HG03060 (cell line): ENCODE measurements at regions not wholly inside any gene's neighbourhood (a gene's known extent, or its start where the extent isn't known, plus 50 kb on each side); places are given as distances from the start of the nearest gene placed in this dataset.
A peak's percentile ranks its signal among the peaks of the same experiment; 100 is the strongest.
"Not testable (repeated sequence)": the region's sequence is repeated elsewhere in the genome, so short reads cannot be mapped to it uniquely, and the experiment has no call there.

ENCODE experiments used
- ATAC-seq: cut with Tn5 transposase; IDR thresholded peaks from one replicate; pipeline ENCODE4 v1.9.1; 2021; ENCODE audit warnings: low read depth, moderate number of reproducible peaks; ENCODE audit not compliant: unreplicated experiment

DNA sequence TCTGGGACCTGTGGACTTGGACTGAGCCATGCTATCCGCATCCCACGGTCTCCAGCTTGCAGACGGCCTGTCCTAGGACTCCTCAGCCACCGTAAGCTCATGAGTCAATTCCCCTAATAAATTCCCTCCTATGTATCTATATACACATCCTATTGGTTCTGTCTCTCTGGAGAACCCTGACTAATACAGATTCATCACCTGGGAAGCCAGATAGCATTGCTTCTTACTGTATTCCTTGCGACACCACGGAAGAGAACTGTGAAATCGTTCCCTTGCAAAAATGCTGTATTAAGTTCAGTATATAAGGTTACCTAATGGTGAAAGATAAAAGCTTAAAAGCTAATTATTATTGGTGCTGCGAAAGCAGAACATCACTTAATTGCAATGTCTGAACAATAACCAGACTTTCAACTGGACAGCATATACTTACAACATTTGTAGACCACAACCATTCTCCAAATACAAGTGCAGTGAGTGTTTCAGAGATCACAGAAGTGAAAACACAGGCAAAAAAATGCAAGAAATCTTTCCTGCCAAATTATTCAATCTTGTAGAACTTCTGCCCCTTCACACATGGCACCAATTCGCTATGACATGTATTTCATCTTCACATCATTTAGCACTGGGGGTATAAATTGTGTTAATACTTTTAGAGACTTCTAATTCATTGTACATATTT lies 352.9 kb downstream of the TXNL1 start:
- ATAC-seq: no peak

GRCh38 chr18:56284319-56284718 lies 354.1 kb downstream of the TXNL1 start:
- ATAC-seq: no peak

- ATAC-seq: no peak
These were observed 355.1 kb downstream of the TXNL1 start for GRCh38 chr18:56283316-56283715.

DNA sequence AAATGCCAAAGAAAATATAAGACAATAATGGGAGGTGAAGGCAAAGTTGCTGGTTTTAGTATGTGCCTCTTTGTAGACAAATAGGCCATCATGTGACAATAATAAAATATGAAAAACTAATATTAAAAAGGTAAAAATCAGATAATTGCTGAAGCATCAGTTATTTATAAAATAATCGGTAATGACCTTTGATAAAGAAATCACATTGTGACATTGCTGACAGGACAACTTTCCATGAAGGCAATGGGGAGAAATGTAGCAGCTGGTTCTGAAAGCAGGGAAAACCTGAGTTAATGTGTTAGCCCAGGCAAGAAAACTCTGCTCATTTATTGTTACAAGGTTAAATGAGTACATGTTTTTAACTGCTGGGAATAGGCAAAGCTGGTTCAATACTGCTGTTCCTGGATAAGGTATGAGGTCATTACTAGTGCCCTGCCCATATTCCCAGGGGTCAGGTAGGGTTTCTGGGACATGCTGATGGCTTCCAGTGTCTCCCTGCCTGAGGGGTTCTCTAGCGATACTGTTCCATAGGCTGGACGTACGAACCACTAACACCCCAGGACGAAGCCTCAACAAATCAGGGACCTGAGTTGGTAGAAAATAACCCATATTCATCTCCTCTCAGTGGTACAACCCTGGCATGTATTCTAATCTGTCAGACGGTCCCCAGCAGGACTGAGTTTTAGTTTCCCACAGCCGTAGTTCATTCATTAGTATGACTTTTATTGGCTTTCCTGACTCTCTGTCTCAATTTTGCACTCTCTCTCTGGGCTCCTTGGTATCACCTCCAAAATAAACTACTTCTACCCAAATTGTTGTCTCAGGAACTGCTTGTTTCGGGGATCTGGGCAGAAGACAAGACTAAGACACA lies 355.9 kb downstream of the TXNL1 start:
- no peak for ATAC-seq

DNA sequence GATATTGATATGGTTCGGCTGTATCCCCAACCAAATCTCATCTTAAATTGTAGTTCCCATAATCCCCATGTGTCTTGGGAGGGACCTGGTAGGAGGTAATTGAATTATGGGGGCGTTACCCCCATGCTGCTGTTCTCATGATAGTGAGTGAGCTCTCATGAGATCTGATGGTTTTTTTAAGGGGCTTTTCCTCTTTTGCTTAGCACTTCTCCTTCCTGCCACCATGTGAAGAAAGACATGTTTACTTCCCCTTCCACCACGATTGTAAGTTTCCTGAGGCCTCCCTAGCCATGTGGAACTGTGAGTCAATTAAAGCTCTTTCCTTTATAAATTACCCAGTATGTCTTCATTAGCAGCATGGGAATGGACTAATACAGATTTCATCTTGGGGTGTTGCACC lies 358.6 kb downstream of the TXNL1 start:
- ATAC-seq: not testable (repeated sequence)

DNA sequence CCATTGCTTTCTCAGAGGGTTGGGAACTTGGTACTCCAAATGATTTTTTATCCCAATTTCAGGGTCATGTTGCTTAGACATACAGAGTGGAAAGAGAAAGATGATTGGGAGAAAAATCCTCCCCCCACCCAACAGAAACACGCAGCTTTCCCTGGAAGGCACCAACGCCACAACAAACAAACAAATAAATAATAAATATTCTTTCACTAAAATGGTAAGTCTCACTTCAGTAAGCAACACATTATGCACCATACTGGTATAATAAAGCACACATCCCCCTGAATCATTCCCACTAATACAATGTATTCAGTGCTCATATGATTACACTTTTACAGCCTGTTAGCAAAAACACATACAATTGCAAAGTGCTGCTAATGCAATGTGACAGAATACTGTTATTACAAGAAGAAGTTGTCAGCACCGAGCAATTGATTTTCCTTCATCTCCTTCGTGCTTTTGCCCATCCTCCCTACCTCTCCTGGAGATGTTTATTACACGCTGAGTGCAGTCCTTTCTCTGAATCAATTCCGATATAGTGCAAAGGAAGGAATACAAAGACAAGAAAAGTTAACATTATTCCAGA lies 359.9 kb downstream of the TXNL1 start:
- no peak for ATAC-seq

DNA sequence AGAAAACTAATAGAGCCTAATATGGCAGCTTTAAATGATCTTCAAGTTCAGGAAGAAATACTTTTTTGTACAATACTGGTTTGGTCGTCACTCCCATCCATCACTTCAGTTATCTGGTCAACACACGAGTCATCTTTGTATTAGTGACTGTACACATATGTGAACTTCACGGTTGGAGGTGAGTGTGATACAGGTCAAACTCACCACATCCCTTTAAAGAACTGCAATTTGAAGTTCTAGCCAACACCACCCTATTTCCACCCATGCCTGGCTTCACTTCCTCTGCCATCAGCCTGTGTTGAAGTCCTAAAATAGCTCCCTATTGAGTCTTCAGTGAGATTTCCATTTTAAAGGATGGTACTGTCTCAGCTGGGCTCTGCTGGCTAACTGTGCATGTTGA lies 361.9 kb downstream of the TXNL1 start:
- no peak for ATAC-seq

- ATAC-seq: no peak
These were observed 364.7 kb downstream of the TXNL1 start for GRCh38 chr18:56273541-56274219.

- no peak for ATAC-seq
These were observed 367.6 kb downstream of the TXNL1 start for GRCh38 chr18:56270671-56271250.

- no peak for ATAC-seq
These were observed 368.4 kb downstream of the TXNL1 start for GRCh38 chr18:56269958-56270357.

DNA sequence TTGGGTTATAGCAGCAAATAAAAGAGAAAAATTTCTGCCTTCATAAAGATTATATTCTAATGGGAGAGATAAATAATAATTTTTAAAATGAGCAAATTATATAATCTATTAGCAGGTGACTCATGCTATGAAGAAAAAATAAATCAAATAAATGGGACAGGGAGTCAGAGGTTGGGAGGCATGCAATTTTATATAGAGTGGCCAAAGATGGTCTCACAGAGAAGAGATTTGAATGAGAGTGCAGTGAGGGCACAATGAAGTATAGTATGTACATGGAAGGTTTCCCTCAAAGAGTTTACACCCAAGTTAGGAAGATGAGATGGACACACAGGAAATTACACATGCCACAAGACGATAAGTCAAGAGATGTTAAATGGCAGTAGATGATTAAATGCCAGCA lies 369.4 kb downstream of the TXNL1 start:
- no peak for ATAC-seq

- ATAC-seq: no peak
These were observed 371.1 kb downstream of the TXNL1 start for GRCh38 chr18:56267334-56267733.

DNA sequence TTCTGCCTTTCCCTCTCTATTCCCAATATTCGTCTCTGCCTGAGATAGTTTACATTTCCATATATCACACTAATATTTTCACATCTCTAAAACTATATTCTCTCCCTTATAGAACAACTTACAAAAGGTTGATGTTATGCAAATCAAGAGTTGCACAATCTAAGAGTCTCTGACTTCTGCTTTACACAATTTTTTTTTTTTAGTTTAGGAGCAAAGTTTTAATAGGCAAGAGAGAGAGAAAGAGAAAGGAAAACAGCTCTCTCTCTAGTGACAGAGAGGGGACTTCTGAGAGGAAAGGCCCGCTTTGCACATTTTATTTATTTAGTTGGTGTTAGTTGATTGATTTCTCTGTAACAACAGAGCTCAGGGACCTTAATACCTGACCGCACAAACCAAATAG lies 380.2 kb downstream of the TXNL1 start:
- ATAC-seq: no peak

DNA sequence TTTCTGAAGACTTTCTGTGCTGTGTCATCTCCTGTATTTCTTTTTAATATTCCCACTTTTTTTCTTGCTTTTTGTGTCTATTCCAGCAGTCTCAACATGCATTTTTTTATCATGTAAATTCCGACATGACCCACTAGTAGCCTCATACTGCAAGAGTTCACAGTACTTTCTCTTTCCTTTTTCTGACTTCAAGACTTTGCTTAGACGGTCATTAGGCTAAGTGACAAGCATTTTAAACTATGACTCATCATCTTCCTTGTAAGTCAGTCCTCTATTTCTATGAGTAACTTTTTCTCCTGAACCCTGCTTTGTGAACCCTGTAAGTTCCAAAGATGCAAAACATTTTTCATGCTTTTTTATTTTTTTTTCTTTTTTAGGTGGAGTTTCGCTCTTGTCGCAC lies 381.2 kb downstream of the TXNL1 start:
- peak; percentile 67 for ATAC-seq

DNA sequence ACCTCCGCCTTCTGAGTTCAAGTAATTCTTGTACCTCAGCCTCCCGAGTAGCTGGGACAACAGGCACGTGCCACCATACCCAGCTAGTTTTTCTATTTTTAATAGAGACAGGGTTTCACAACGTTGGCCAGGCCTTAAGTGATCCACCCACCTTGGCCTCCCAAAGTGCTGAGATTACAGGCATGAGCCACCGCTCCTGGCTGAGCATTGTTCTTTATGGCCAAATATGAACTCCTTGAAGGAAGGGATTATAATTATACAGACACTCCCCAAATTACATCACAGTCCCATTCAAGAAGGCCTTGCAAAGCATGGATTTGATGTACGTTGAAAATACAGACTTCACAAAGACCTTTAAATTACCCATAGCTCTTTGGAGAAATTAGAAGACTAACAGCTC lies 381.7 kb downstream of the TXNL1 start:
- no peak for ATAC-seq

GRCh38 chr18:56255381-56255780 lies 383.0 kb downstream of the TXNL1 start:
- no peak for ATAC-seq

DNA sequence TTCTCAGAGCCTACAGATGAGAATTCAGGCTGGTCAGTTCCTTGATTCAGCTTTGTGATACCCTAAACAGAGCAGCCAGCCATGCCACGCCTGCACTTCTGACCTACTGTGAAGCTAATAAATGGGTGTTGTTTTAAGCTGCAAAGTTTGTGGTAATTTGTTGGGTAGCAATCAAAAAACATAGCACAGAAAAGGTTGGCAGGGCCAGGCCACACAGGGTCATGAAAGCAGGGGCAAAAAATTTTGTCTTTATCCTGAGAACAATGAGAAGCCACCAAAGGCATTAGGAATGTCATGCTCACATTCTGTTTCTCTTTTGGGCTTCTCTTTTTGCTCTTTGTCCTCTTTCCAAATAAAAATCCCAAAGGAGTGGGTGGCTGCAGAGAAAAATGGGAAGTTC lies 385.9 kb downstream of the TXNL1 start:
- ATAC-seq: no peak

DNA sequence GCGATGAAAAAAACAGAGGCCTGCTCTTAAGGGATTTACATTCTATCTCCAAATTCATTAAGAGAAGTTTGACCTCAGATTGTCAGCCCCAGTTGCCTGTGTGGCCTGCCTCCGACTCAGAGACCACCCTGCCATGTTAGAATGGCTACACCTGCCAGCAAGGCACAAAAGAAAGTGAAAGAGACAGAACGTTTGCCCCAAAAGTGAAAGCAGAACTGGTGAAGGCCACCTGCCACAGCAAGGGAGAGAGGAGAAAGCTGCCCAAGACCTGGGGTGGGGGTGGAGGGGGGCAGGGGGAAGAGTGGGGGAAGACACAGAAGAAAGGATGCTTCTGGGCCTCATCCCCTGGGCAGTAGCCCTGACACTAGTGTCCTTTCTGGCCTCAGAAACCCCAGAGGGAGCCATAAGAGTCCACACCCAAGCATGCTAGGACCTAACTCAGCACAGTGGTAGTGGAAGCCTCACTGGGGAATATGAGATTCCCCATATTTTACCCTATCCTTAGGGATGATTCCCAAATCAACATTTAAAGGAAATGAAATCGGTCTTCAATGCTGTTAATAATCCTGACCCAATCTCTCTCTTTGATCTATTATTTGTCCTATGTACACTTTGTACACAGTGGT lies 389.7 kb downstream of the TXNL1 start:
- peak; percentile 94 for ATAC-seq

GRCh38 chr18:56246916-56247315 lies 391.5 kb downstream of the TXNL1 start:
- no peak for ATAC-seq

- ATAC-seq: no peak
These were observed 392.4 kb downstream of the TXNL1 start for GRCh38 chr18:56245866-56246580.
